PC-9 (cell line): ENCODE measurements at regions not wholly inside any gene's neighbourhood (a gene's known extent, or its start where the extent isn't known, plus 50 kb on each side); places are given as distances from the start of the nearest gene placed in this dataset.
"Not testable (repeated sequence)": the region's sequence is repeated elsewhere in the genome, so short reads cannot be mapped to it uniquely, and the experiment has no call there.

Experiments
- BruUV-seq: library from RNA; stranded (reverse); fragments of 400-500 nt; replicated peaks from 2 replicates; lab custom pipeline; 2021; lab: Mats Ljungman, UMichigan
- CTCF ChIA-PET: fragments of 300-600 bp; sonication (Branson Sonifier 250); formaldehyde crosslinking; loops from one replicate; lab custom pipeline; 2022; ENCODE audit warnings: antibody characterized with exemption; lab: Charles Lee
- POLR2A ChIA-PET: fragments of 300-600 bp; sonication (Branson Sonifier 250); formaldehyde crosslinking; loops from one replicate; lab custom pipeline; 2022; ENCODE audit warnings: antibody characterized with exemption; ENCODE audit not compliant: unreplicated experiment; lab: Charles Lee
- DNase-seq, 2 experiments: peaks; one replicate each; pipeline versions ENCODE4 v3.0.0 to v3.0.0-alpha.2; 2015 to 2022; ENCODE audit warnings: mixed read lengths in 1 of 2
- H2AFZ ChIP-seq: fragments of 200-600 bp; sonication (generic); 2 replicates; pipeline ENCODE4 v1.8.1; 2017; ENCODE audit warnings: antibody characterized with exemption
- H3F3A ChIP-seq: fragments of 200-600 bp; sonication (generic); 2 replicates; pipeline ENCODE4 v1.8.1; 2017; ENCODE audit warnings: antibody characterized with exemption, mild to moderate bottlenecking, low read depth; ENCODE audit not compliant: insufficient read depth
- H3K27ac ChIP-seq: fragments of 200-600 bp; sonication (generic); 2 replicates; pipeline ENCODE4 v1.6.1; 2016; ENCODE audit warnings: mixed run types
- H3K27me3 ChIP-seq: fragments of 200-600 bp; sonication (generic); 2 replicates; pipeline ENCODE4 v1.6.1; 2016; ENCODE audit warnings: low read depth, mixed run types; ENCODE audit not compliant: insufficient read depth
- H3K36me3 ChIP-seq: fragments of 200-600 bp; sonication (generic); 2 replicates; pipeline ENCODE4 v1.6.1; 2016; ENCODE audit warnings: low read depth, mixed run types
- H3K4me1 ChIP-seq: fragments of 200-600 bp; sonication (generic); replicated peaks from 2 replicates; pipeline ENCODE4 v1.6.1; 2016; ENCODE audit warnings: mixed run types; ENCODE audit not compliant: insufficient read depth
- H3K4me2 ChIP-seq: fragments of 200-600 bp; sonication (generic); 2 replicates; pipeline ENCODE4 v1.6.1; 2017; ENCODE audit warnings: mixed run types
- H3K4me3 ChIP-seq: fragments of 200-600 bp; sonication (generic); 2 replicates; pipeline ENCODE4 v1.6.1; 2016; ENCODE audit warnings: mixed run types
- H3K79me2 ChIP-seq: fragments of 200-600 bp; sonication (generic); 2 replicates; pipeline ENCODE4 v1.6.1; 2017; ENCODE audit warnings: low read depth, mixed run types
- H3K9me2 ChIP-seq: fragments of 200-600 bp; sonication (generic); 2 replicates; pipeline ENCODE4 v1.8.1; 2017; ENCODE audit warnings: mild to moderate bottlenecking; ENCODE audit not compliant: insufficient read depth
- H3K9me3 ChIP-seq: fragments of 200-600 bp; sonication (generic); 2 replicates; pipeline ENCODE4 v1.8.1; 2016; ENCODE audit warnings: low read depth; ENCODE audit not compliant: insufficient read depth
- H4K20me1 ChIP-seq: fragments of 200-600 bp; sonication (generic); 2 replicates; pipeline ENCODE4 v1.8.1; 2017; ENCODE audit not compliant: insufficient read depth
- EZH2 ChIP-seq: fragments of 200-600 bp; sonication (generic); IDR thresholded peaks from 2 replicates; pipeline ENCODE4 v1.8.0; 2017; ENCODE audit warnings: antibody characterized with exemption, low read depth
- intact Hi-C: fragments of 100-400 bp; cut with micrococcal nuclease; formaldehyde crosslinking; loops from one replicate; pipeline ENCODE4 v1.10.0; 2022; ENCODE audit not compliant: unreplicated experiment
- TF ChIP-seq, protein P1 (sequence below): fragments of 200-600 bp; sonication (generic); conservative IDR thresholded peaks from 2 replicates; pipeline ENCODE4 v1.6.1; 2017; ENCODE audit warnings: mixed run types, antibody characterized with exemption, mild to moderate bottlenecking, moderate library complexity

DNA sequence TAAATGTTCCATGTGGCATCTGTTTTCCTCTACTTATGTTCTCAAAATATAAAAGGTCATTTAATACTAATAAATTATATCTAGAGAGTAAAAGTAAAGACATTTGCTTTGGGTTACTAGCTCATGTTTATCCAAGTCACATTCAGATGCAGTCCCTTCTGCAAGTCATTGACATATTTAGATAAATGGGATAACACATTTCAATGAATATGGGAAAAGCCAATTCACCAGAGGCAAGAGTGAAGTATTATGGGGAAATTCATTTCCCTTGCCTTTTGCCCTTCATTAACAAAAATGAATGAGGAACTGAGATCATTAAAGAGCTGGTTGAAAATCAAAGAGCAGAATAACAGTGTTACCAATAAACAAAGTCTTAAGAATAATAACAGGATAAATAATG is 306.2 kb upstream of the FSTL5 start:
- CTCF ChIA-PET: no interaction called here
- Histone ChIP-seq H3K36me3 (no peaks in the 10 kb centered on the region), H3K27me3 (no peaks in the 10 kb centered on the region), H2AFZ (no peak overlapping the region), H3K79me2 (no peaks in the 10 kb centered on the region), H3F3A (no peaks in the 10 kb centered on the region), H4K20me1 (no peaks in the 10 kb centered on the region), H3K4me3 (no peak overlapping the region), H3K27ac (no peak overlapping the region), H3K4me1 (no peaks in the 10 kb centered on the region), H3K9me3 (no peaks in the 10 kb centered on the region), H3K4me2 (no peak overlapping the region), H3K9me2 (no peaks in the 10 kb centered on the region)
- POLR2A ChIA-PET: no interaction called here
- DNase-seq: no peak
- no TSS peak for BruUV-seq
- intact Hi-C loops: loop anchor here (10.0 kb wide), 2 partner anchors 305 to 1215 kb away; partner anchors contain the start of gene FSTL5
- TF ChIP-seq, protein P1, sequence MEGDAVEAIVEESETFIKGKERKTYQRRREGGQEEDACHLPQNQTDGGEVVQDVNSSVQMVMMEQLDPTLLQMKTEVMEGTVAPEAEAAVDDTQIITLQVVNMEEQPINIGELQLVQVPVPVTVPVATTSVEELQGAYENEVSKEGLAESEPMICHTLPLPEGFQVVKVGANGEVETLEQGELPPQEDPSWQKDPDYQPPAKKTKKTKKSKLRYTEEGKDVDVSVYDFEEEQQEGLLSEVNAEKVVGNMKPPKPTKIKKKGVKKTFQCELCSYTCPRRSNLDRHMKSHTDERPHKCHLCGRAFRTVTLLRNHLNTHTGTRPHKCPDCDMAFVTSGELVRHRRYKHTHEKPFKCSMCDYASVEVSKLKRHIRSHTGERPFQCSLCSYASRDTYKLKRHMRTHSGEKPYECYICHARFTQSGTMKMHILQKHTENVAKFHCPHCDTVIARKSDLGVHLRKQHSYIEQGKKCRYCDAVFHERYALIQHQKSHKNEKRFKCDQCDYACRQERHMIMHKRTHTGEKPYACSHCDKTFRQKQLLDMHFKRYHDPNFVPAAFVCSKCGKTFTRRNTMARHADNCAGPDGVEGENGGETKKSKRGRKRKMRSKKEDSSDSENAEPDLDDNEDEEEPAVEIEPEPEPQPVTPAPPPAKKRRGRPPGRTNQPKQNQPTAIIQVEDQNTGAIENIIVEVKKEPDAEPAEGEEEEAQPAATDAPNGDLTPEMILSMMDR: no peak
- TF ChIP-seq EZH2: no peak

DNA sequence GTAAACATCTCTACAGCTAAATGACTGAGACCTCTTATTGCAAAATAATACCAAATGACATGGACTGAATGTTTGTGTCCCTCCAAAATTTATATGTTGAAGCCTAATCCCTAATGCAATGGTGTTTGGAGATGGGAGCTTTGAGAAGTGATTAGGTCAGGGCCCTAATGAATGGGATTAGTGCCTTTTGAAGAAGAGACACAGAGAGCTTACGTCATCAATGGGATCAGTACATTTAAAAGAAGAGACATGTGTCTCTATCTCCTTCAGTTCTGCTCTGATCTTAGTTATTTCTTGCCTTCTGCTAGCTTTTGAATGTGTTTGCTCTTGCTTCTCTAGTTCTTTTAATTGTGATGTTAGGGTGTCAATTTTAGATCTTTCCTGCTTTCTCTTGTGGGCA is 301.6 kb upstream of the FSTL5 start:
- CTCF ChIA-PET, H3F3A ChIP-seq, H3K27me3 ChIP-seq, H3K4me2 ChIP-seq, H2AFZ ChIP-seq, DNase-seq, H3K4me1 ChIP-seq, H4K20me1 ChIP-seq, H3K9me3 ChIP-seq, H3K4me3 ChIP-seq, H3K9me2 ChIP-seq, BruUV-seq, H3K36me3 ChIP-seq, H3K79me2 ChIP-seq, H3K27ac ChIP-seq, POLR2A ChIA-PET: not testable (repeated sequence)
- intact Hi-C loops: loop anchor here (10.0 kb wide), 2 partner anchors 301 to 1211 kb away; partner anchors contain the start of gene FSTL5

DNA sequence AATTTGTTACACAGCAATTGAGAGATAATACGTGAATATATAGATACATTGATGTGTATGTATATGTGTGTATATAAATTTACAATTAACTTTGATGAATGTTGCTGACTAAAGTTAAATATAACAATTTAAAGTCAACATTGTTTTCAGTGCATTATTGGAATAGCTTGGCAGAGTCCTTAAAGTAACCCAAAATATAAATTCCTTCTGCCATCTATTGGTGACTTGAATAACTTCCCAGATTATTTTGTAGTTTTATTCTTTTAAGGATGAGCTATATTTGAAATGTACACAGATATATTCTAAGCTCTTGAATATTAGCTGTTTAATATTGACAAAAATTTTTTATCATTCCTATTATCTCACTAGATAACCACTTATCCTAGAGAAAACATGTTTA is 298.2 kb upstream of the FSTL5 start:
- Histone ChIP-seq H3F3A (no peaks in the 10 kb centered on the region), H3K79me2 (no peaks in the 10 kb centered on the region), H2AFZ (0 out of 2 replicates have a peak overlapping the region, but pooled peaks have one; percentile 22), H3K36me3 (no peaks in the 10 kb centered on the region), H4K20me1 (no peaks in the 10 kb centered on the region), H3K27me3 (no peaks in the 10 kb centered on the region), H3K9me3 (no peaks in the 10 kb centered on the region), H3K4me3 (no peak overlapping the region), H3K4me1 (no peaks in the 10 kb centered on the region), H3K27ac (no peak overlapping the region), H3K4me2 (no peak overlapping the region), H3K9me2 (no peaks in the 10 kb centered on the region)
- BruUV-seq: no TSS peak
- DNase-seq: no peak
- ChIA-PET POLR2A (no interaction called here), CTCF (no interaction called here)
- intact Hi-C loops: loop anchor here (10.0 kb wide), 2 partner anchors 297 to 1207 kb away; partner anchors contain the start of gene FSTL5
- TF ChIP-seq, protein P1: peak; percentile 46
- TF ChIP-seq EZH2: no peak

DNA sequence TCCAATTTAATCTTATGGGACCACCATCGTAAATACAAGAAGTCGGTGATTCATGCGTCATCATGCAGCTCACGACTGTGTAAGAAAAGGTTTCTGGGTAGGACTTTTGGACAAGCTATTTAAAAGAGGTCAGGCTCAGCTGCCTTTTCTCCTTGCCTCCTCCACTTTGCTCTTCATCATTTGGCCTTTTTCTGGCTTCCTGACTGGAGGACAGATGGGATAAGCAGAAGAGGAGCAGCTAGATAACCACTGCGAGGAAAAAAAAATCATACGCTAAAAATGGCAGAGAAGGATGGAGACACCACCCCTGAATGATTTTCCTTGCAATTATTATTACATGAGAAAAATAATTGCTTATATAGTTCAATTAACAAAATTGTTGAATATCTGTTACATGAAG is 294.3 kb upstream of the FSTL5 start:
- H3K4me2 ChIP-seq: no peak overlapping the region
- H3K4me3 ChIP-seq: no peak overlapping the region
- no peaks in the 10 kb centered on the region for H3K79me2 ChIP-seq
- H3F3A ChIP-seq: no peaks in the 10 kb centered on the region
- no peaks in the 10 kb centered on the region for H3K27me3 ChIP-seq
- H2AFZ ChIP-seq: no peak overlapping the region
- H3K27ac ChIP-seq: no peak overlapping the region
- no peak for TF ChIP-seq EZH2
- TF ChIP-seq, protein P1: no peak
- ChIA-PET POLR2A (no interaction called here), CTCF (no interaction called here)
- H3K36me3 ChIP-seq: no peaks in the 10 kb centered on the region
- H4K20me1 ChIP-seq: no peaks in the 10 kb centered on the region
- no peaks in the 10 kb centered on the region for H3K9me2 ChIP-seq
- no TSS peak for BruUV-seq
- no peaks in the 10 kb centered on the region for H3K9me3 ChIP-seq
- intact Hi-C loops: no loop called here
- H3K4me1 ChIP-seq: no peaks in the 10 kb centered on the region
- DNase-seq: no peak
